ENCODE measurements at regions not wholly inside any gene's neighbourhood (a gene's known extent, or its start where the extent isn't known, plus 50 kb on each side); places are given as distances from the start of the nearest gene placed in this dataset.

DNA sequence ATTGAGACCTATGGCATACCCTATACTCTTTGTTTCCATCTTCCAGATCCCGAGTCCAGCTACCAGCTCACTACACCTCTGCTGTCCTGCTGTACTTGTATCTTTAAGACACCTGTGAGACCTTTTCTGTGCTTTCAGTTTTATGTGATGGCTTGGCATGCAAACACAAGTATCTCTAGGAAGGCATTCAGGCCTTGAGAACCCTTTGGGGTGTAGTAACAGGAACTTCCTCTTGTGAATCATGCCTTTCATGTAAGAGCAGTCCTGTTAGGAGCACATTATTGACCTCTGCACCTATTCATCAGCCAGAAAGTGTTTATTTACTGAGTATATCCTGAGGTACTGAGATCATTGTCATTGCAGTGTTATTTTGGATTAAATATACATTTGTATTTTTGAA, 87.0 kb upstream of the HTR2A start:
- no peak for DNase-seq (ENCODE audit: low spot score)

DNA sequence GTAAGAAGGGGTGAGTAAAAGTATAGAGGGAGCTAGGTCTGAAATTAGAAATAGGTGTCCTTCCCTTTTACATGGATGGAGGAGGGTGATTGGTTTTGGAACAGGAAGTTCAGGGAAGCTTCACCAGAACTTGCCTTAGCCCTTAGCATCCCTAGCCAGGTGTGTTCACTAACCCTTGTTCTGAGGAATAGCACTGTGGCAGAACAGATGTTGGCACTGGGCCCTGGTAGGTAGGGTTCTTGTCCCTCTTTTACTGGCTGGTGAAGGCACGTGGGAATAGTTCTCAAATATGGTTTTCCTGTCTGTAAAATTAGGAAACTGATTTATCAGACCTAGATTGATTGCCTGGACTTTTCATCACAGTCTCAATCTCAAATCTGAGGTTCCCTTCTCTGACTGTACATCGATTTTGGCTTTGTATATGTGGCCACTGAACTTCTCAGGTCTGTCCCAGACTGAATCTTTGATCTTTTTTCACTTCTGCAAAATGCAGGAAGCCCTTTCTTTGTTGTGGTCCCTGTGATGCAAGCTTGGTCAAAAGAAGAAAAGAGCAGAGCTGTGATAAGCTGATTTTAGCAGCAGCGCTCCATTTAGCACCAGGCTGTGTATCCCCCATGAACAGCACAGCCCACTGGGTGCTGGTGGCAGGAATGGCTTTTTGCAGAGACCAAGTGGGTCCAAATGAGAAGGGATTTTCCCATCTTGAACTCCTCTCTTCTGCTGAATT, 86.2 kb upstream of the HTR2A start:
- no peak for DNase-seq (ENCODE audit: low spot score)

- no peak for DNase-seq (ENCODE audit: low spot score)
Measured at GRCh38 chr13:46975173-46975572, 78.3 kb upstream of the HTR2A start.

DNA sequence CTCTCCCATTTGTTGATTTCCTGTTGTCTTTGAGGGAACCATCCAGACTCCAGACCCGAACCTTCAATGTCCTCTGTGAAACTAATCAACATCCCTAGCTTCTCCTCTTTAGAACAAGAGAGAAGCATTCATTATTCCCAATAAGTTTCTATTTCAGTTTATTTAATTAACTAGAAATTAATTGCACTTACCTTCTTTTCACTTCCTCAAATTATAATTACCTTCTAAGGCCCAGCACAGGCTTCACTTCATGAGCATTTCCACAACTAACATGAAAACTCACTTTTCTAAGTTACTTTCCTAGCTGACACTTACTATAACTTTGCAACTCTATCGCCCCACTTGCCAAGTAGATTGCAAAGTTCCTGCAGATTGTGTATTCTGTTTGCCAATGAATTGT, 71.6 kb upstream of the HTR2A start:
- no peak for DNase-seq (ENCODE audit: low spot score)

DNA sequence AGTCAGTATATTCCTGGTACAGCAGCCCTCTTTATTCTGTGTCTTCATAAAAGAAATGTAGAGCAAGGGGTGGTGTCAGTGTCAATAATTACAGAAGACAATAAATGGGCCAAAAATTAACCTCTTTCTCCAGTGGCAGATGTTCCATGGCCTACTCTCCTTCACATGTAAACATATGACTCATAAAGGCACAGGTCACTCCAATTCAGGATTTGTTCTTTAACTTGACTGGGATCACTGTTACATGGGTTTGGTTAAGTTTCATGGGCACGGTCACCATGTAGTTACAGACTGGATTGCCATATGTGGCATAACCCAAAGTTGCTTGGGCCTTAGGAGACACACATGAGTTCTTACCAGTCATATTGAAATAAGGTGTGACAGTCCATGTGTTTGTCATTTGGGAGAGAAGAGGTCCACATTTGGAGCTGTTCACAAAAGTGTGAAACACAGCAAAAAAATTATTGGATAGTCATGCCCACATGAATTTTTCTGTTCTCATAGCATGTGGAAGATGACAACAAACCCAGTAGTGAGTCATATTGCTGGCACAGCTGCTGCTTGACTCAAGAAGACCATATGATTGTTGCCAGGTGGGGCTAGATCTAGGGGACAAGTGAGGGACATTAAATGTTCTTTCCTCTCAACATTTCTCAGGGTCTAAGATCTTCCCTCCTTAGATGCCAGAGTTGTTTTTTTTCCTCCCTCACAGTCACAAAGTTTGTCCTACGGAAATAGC, 68.1 kb upstream of the HTR2A start:
- no peak for DNase-seq (ENCODE audit: low spot score)

- no peak for DNase-seq (ENCODE audit: low spot score)
Measured at GRCh38 chr13:46963904-46964303, 67.1 kb upstream of the HTR2A start.

GRCh38 chr13:46962281-46962941, 65.6 kb upstream of the HTR2A start:
- no peak for DNase-seq (ENCODE audit: low spot score)

- peak; percentile 13 for DNase-seq (ENCODE audit: low spot score)
Measured at GRCh38 chr13:46961719-46962118, 64.9 kb upstream of the HTR2A start.

GRCh38 chr13:46953941-46954340, 57.1 kb upstream of the HTR2A start:
- no peak for DNase-seq (ENCODE audit: low spot score)

- DNase-seq (ENCODE audit: low spot score): no peak
Measured at GRCh38 chr13:46953331-46953730, 56.5 kb upstream of the HTR2A start.

DNA sequence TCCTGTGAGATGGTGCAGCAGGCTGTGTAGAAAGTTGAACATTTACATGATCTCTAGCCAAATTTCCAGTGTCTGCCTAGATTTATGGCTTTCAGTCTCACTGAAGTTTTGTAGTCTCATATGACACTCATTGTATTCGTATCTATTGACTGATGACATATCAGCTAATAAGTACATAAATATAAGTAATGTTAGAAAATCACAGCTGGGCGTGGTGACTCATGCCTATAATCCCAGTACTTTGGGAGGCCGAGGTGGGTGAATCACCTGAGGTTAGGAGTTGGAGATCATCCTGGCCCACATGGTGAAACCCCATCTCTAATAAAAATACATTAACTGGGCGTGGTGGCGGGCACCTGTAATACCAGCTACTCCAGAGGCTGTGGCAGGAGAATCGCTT, 54.7 kb upstream of the HTR2A start:
- DNase-seq (ENCODE audit: low spot score): peak; percentile 35

DNA sequence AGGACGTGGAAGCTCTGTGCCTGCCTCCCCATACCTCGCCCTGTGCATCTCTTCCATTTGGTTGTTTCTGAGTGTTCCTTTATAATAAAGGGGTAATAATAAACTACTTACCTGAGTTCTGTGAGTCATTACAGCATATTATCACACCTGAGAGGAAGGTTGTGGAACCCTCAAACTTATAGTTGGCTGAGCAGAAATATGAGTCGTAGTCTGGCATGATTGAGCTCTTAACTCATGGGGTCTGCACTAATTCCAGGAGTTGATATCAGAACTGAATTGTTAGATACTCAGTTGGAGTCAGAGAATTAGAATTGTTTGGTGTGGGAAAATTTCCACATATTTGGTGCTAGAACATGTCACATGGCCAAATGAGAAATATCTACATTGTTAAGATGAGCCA, 52.4 kb upstream of the HTR2A start:
- DNase-seq (ENCODE audit: low spot score): no peak

DNA sequence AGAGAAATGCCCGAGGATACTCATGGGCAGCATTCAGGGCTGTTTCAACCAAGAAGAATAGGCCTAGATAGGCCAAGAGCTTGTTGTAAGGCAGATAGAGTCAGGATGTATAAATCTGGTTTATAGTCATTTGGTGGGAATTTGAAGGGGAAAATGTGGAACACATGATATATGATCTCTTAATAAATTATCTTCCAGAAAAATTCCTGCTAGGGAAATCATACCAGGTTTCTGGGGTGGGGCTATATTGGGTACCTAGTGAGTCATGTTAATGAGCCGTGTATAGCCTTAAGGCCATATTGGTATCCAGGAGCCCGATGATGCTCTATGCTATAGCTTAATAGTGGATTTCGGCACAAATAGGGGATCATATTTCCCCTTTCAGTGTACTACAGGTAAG, 51.5 kb upstream of the HTR2A start:
- no peak for DNase-seq (ENCODE audit: low spot score)

- DNase-seq (ENCODE audit: low spot score): no peak
Measured at GRCh38 chr13:46947425-46948191, 50.8 kb upstream of the HTR2A start.

All from LoVo (cell line).